ENCODE measurements at regions not wholly inside any gene's neighbourhood (a gene's known extent, or its start where the extent isn't known, plus 50 kb on each side); places are given as distances from the start of the nearest gene placed in this dataset.

GRCh38 chr3:197371591-197372046 is 73.2 kb upstream of the DLG1 start:
- no peak for TF ChIP-seq CTCF (IDR thresholded peaks at IDR 0.05; ENCODE audit: low read depth, low read length)
- TF ChIP-seq EZH2phosphoT487 (IDR thresholded peaks at IDR 0.05; ENCODE audit: low read depth): no peak
